K562 (cell line): ENCODE measurements at regions not wholly inside any gene's neighbourhood (a gene's known extent, or its start where the extent isn't known, plus 50 kb on each side); places are given as distances from the start of the nearest gene placed in this dataset.

ENCODE experiments used
- ATAC-seq: fragments of 200-7000 bp; cut with Tn5 transposase; 3 replicates; pipeline ENCODE4 v1.9.1; 2020; ENCODE audit warnings: moderate library complexity
- BruUV-seq: library from RNA; stranded (reverse); fragments of 400-500 nt; replicated peaks from 2 replicates; lab custom pipeline; 2021; lab: Mats Ljungman, UMichigan
- CTCF ChIA-PET: fragments of 300-600 bp; formaldehyde crosslinking; extraction: SDS; loops from one replicate; lab custom pipeline; 2021; ENCODE audit warnings: low intra/inter-chr PET ratio; lab: Yijun Ruan, JAX
- POLR2A ChIA-PET: fragments of 300-600, 350-650 bp; sonication (Branson Sonifier 250); formaldehyde crosslinking; extraction: SDS; loops from one replicate; lab custom pipeline; 2021; ENCODE audit warnings: antibody characterized with exemption, inconsistent platforms; lab: Yijun Ruan, JAX
- DNase-seq, 4 experiments: peaks; one replicate each; pipeline versions ENCODE4 v3.0.0 to v3.0.0-alpha.2; 2011 to 2018; ENCODE audit warnings: low spot score in 3 of 4, mixed read lengths in 3 of 4; ENCODE audit errors: extremely low read depth in 1 of 4
- FAIRE-seq: peaks from 2 replicates; lab custom pipeline; 2011; peaks lifted over from hg19 to GRCh38; lab: Jason Lieb, UNC
- H2AFZ ChIP-seq: 2 replicates; pipeline ENCODE4 v1.6.0; 2011; ENCODE audit warnings: low read depth, low read length, control low read depth, inconsistent platforms
- H3K27ac ChIP-seq: fragments of 200-600 bp; 3 replicates; pipeline ENCODE4 v1.8.0; 2011; ENCODE audit warnings: low read depth, mild to moderate bottlenecking, control low read depth, inconsistent platforms, low read length, moderate library complexity, mixed read lengths; ENCODE audit errors: extremely low read depth
- H3K27me3 ChIP-seq, 2 experiments: fragments of 300-600 bp in 1 of 2; 2 replicates in 1 of 2; 3 replicates in 1 of 2; pipeline versions ENCODE4 v1.6.0 to v1.8.0; 2011; ENCODE audit warnings: inconsistent platforms in 2 of 2, low read length in 2 of 2, mild to moderate bottlenecking in 1 of 2, mixed read lengths in 1 of 2, moderate library complexity in 1 of 2; ENCODE audit not compliant: control insufficient read depth in 2 of 2, insufficient read depth in 2 of 2
- H3K36me3 ChIP-seq: fragments of 300-600 bp; 3 replicates; pipeline ENCODE4 v1.8.0; 2011; ENCODE audit warnings: mild to moderate bottlenecking, low read length, inconsistent platforms; ENCODE audit not compliant: control insufficient read depth, insufficient read depth
- H3K4me1 ChIP-seq, 2 experiments: fragments of 200-600 bp in 1 of 2; replicated peaks in 1 of 2; 2 replicates in 1 of 2; 3 replicates in 1 of 2; pipeline versions ENCODE4 v1.5.1 to v1.8.0; 2011; ENCODE audit warnings: inconsistent platforms in 2 of 2, low read length in 2 of 2, mild to moderate bottlenecking in 1 of 2, mixed read lengths in 1 of 2, moderate library complexity in 1 of 2; ENCODE audit not compliant: control insufficient read depth in 2 of 2, insufficient read depth in 2 of 2
- H3K4me2 ChIP-seq: 2 replicates; pipeline ENCODE4 v1.6.1; 2011; ENCODE audit warnings: low read length, control low read depth, inconsistent platforms, mixed read lengths; ENCODE audit not compliant: insufficient read depth
- H3K4me3 ChIP-seq: fragments of 200-600 bp; sonication (generic), shearing (Covaris generic); 2 replicates; pipeline ENCODE4 v1.5.1; 2016; ENCODE audit warnings: control low read depth, inconsistent platforms
- H3K79me2 ChIP-seq: fragments of 200-600 bp; 3 replicates; pipeline ENCODE4 v1.8.0; 2011; ENCODE audit warnings: low read length, inconsistent platforms; ENCODE audit not compliant: control insufficient read depth, insufficient read depth
- H3K9ac ChIP-seq, 2 experiments: 2 replicates each; pipeline versions ENCODE4 v1.6.0 to v1.6.1; 2011; ENCODE audit warnings: low read depth in 2 of 2, low read length in 2 of 2, control low read depth in 1 of 2, inconsistent platforms in 1 of 2, mild to moderate bottlenecking in 1 of 2, mixed read lengths in 1 of 2; ENCODE audit not compliant: insufficient read depth in 1 of 2
- H3K9me1 ChIP-seq: one replicate; pipeline ENCODE4 v1.6.0; 2011; ENCODE audit warnings: inconsistent platforms, mild to moderate bottlenecking, low read length, moderate library complexity; ENCODE audit not compliant: control insufficient read depth, insufficient read depth
- H3K9me3 ChIP-seq: replicated peaks from 2 replicates; pipeline ENCODE4 v1.5.1; 2011; ENCODE audit warnings: low read depth, low read length, inconsistent platforms; ENCODE audit not compliant: control insufficient read depth, insufficient read depth
- H4K20me1 ChIP-seq: replicated peaks from 2 replicates; pipeline ENCODE4 v1.6.1; 2011; ENCODE audit warnings: low read length, inconsistent platforms, mixed read lengths; ENCODE audit not compliant: control insufficient read depth, insufficient read depth
- ELF1 ChIP-seq: fragments of 200-800 bp; sonication (Bioruptor generic); IDR thresholded peaks from 2 replicates; pipeline ENCODE4 v1.6.1; 2016; ENCODE audit warnings: missing genetic modification characterization, missing compliant biosample characterization
- MYBL2 ChIP-seq, 2 experiments: fragments of 450-650 bp in 1 of 2; sonication (generic) in 1 of 2; formaldehyde crosslinking in 1 of 2; IDR thresholded peaks; 2 replicates each; pipeline versions ENCODE4 v1.6.1 to v1.8.1; 2017 to 2022; ENCODE audit warnings: borderline replicate concordance in 1 of 2, inconsistent platforms in 1 of 2, low read depth in 1 of 2, mild to moderate bottlenecking in 1 of 2, missing genetic modification reagents in 1 of 2, moderate library complexity in 1 of 2
- NR4A1 ChIP-seq, 2 experiments: fragments of 250-450 bp in 1 of 2; fragments of 450-650 bp in 1 of 2; sonication (Bioruptor Pico) in 1 of 2; IDR thresholded peaks; 2 replicates each; pipeline versions ENCODE4 v1.4.0 to v1.6.1; 2016 to 2020; ENCODE audit warnings: mild to moderate bottlenecking in 2 of 2, missing compliant biosample characterization in 1 of 2, missing genetic modification characterization in 1 of 2, moderate library complexity in 1 of 2
- SP1 ChIP-seq: sonication (generic); formaldehyde crosslinking; IDR thresholded peaks from 2 replicates; pipeline ENCODE4 v1.8.1; 2022; ENCODE audit warnings: mild to moderate bottlenecking, missing genetic modification reagents
- ZNF224 ChIP-seq: sonication (generic); formaldehyde crosslinking; IDR thresholded peaks from 2 replicates; pipeline ENCODE4 v1.8.0; 2022; ENCODE audit warnings: mild to moderate bottlenecking, missing genetic modification reagents
- WGBS: fragments of 100-300 bp; shearing (Covaris generic); methylation state at CpG from one replicate; pipeline ENCODE4 v1.1.6; 2016; ENCODE audit warnings: low coverage, mixed read lengths; ENCODE audit not compliant: insufficient coverage; ENCODE audit errors: missing lambda C conversion rate; 5-methylcytosine and 5-hydroxymethylcytosine counted together
- in situ Hi-C: fragments of 300-500 bp; cut with MboI; formaldehyde crosslinking; loops from 4 replicates; pipeline ENCODE4 v1.15.0; 2018; ENCODE audit warnings: inconsistent platforms, mixed read lengths
- intact Hi-C: fragments of 100-400 bp; cut with micrococcal nuclease; formaldehyde crosslinking; loops from 2 replicates; pipeline ENCODE4 v1.14.2; 2022
- TF ChIP-seq, protein P1 (sequence below): sonication (generic); formaldehyde crosslinking; IDR thresholded peaks from 2 replicates; pipeline ENCODE4 v1.8.1; 2023; ENCODE audit warnings: mild to moderate bottlenecking, missing genetic modification reagents

DNA sequence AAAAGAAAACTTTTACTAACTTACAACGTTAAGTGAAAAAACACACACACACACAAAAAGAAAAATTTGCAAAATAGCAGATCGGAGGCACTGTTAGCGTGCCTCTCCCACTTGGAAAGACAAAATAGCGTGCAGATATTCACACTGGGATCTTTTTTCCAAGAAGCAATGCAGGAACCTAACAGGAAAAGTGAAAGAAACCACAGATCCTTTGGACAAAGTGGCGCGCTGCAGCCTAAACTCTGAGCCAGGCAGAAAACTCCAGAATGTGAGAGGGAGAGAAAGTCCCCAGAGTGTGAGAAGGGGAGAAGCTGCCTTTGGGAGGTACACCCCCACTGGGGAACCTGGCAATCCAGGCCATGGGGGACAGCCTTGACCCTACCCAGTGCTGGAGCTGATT lies 70.7 kb upstream of the SERPINE2 start:
- H3K36me3 ChIP-seq = no peaks in the 10 kb centered on the region
- no peak for ATAC-seq
- H4K20me1 ChIP-seq = no peaks in the 10 kb centered on the region
- H3K27me3 ChIP-seq = no peaks in the 10 kb centered on the region
- no peak overlapping the region for H3K4me3 ChIP-seq
- intact Hi-C loops (no loop called here), in situ Hi-C loops (no loop called here)
- H3K9me3 ChIP-seq = no peaks in the 10 kb centered on the region
- H3K9me1 ChIP-seq = no peaks in the 10 kb centered on the region
- BruUV-seq = no TSS peak
- H3K4me1 ChIP-seq = no peaks in the 10 kb centered on the region
- ChIA-PET CTCF (no interaction called here), POLR2A (interaction anchor here (0.6 kb wide), 1 partner anchor 433 kb away, joined by 4 read pairs; no protein-coding TSS in a partner anchor)
- H3K9ac ChIP-seq = no peak overlapping the region
- 1% methylated on average over 6 of the region's 6 CpGs for WGBS
- FAIRE-seq = no peak
- no peak overlapping the region for H3K27ac ChIP-seq
- DNase-seq = no peak
- no peak for TF ChIP-seq SP1
- TF ChIP-seq MYBL2 (IDR thresholded peaks at IDR 0.05; ENCODE audit: low read depth) = no peak
- TF ChIP-seq MYBL2 (CRISPR knock-in tag; IDR thresholded peaks at IDR 0.05; ENCODE audit: borderline replicate concordance) = no peak
- TF ChIP-seq ZNF224 (CRISPR knock-in tag) = no peak
- no peak for TF ChIP-seq ELF1 (tag)
- TF ChIP-seq, protein P1, sequence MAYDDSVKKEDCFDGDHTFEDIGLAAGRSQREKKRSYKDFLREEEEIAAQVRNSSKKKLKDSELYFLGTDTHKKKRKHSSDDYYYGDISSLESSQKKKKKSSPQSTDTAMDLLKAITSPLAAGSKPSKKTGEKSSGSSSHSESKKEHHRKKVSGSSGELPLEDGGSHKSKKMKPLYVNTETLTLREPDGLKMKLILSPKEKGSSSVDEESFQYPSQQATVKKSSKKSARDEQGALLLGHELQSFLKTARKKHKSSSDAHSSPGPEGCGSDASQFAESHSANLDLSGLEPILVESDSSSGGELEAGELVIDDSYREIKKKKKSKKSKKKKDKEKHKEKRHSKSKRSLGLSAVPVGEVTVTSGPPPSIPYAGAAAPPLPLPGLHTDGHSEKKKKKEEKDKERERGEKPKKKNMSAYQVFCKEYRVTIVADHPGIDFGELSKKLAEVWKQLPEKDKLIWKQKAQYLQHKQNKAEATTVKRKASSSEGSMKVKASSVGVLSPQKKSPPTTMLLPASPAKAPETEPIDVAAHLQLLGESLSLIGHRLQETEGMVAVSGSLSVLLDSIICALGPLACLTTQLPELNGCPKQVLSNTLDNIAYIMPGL (CRISPR knock-in tag) = no peak
- TF ChIP-seq NR4A1 (CRISPR knock-in tag; IDR thresholded peaks at IDR 0.05) = no peak
- no peak for TF ChIP-seq NR4A1 (tag; IDR thresholded peaks at IDR 0.05)
- TF ChIP-seq, all 486 proteins: peak for 0
- Histone ChIP-seq H3K79me2 (no peaks in the 10 kb centered on the region), H2AFZ (no peak overlapping the region), H3K4me2 (no peak overlapping the region)
